HCT116 (cell line): ENCODE measurements at regions not wholly inside any gene's neighbourhood (a gene's known extent, or its start where the extent isn't known, plus 50 kb on each side); places are given as distances from the start of the nearest gene placed in this dataset.

Experiments
- ATAC-seq: fragments of 200-7000 bp; cut with Tn5 transposase; 2 replicates; pipeline ENCODE4 v1.9.1; 2020; ENCODE audit warnings: mild to moderate bottlenecking, moderate library complexity
- BruUV-seq: library from RNA; stranded (reverse); fragments of 400-500 nt; replicated peaks from 2 replicates; lab custom pipeline; 2021; lab: Mats Ljungman, UMichigan
- CTCF ChIA-PET: fragments of 300-600 bp; sonication (Branson Sonifier 250); formaldehyde crosslinking; loops from one replicate; lab custom pipeline; 2021; ENCODE audit warnings: antibody characterized with exemption; lab: Charles Lee
- POLR2A ChIA-PET: fragments of 300-600, 350-600 bp; sonication (Branson Sonifier 250); formaldehyde crosslinking; loops from one replicate; lab custom pipeline; 2021; ENCODE audit warnings: antibody characterized with exemption; lab: Charles Lee
- RAD21 ChIA-PET, 2 experiments: fragments of 300-600 bp; sonication (Branson Sonifier 250); formaldehyde crosslinking; loops; one replicate each; lab custom pipeline; 2023; ENCODE audit warnings: low total read pairs in 2 of 2; ENCODE audit not compliant: uncharacterized antibody in 2 of 2, unreplicated experiment in 2 of 2, low non-redundant PET in 1 of 2; lab: Charles Lee
- DNase-seq: peaks from one replicate; pipeline ENCODE4 v3.0.0-alpha.2; 2010; ENCODE audit warnings: low read depth, low spot score
- H2AFZ ChIP-seq: fragments of 200-600 bp; shearing (Covaris generic), sonication (generic); 2 replicates; pipeline ENCODE4 v1.6.1; 2017; ENCODE audit warnings: low read depth, mixed run types, mixed read lengths, antibody characterized with exemption, low read length; ENCODE audit not compliant: poor library complexity, severe bottlenecking
- H3K27ac ChIP-seq: 2 replicates; pipeline ENCODE4 v1.5.1; 2012; ENCODE audit warnings: low read depth, low read length
- H3K27me3 ChIP-seq: fragments of 200-600 bp; sonication (generic); 2 replicates; pipeline ENCODE4 v1.6.1; 2016; ENCODE audit warnings: mixed run types, low read length, mixed read lengths; ENCODE audit not compliant: insufficient read depth
- H3K36me3 ChIP-seq, 2 experiments: fragments of 200-500 bp in 1 of 2; fragments of 200-600 bp in 1 of 2; sonication (Bioruptor generic) in 1 of 2; sonication (generic) in 1 of 2; 2 replicates each; pipeline versions ENCODE4 v1.5.1 to v1.6.1; 2014 to 2016; ENCODE audit warnings: low read length in 2 of 2, inconsistent platforms in 1 of 2, mixed read lengths in 1 of 2, mixed run types in 1 of 2; ENCODE audit not compliant: insufficient read depth in 2 of 2, control insufficient read depth in 1 of 2
- H3K4me1 ChIP-seq, 2 experiments: fragments of 200-600 bp in 1 of 2; sonication (generic) in 1 of 2; 2 replicates each; pipeline versions ENCODE4 v1.5.1 to v1.6.1; 2012 to 2017; ENCODE audit warnings: low read length in 2 of 2, inconsistent platforms in 1 of 2, mild to moderate bottlenecking in 1 of 2, mixed read lengths in 1 of 2, mixed run types in 1 of 2, moderate library complexity in 1 of 2; ENCODE audit not compliant: insufficient read depth in 2 of 2, control insufficient read depth in 1 of 2
- H3K4me2 ChIP-seq: fragments of 200-600 bp; sonication (generic); 2 replicates; pipeline ENCODE4 v1.6.1; 2017; ENCODE audit warnings: mixed run types, low read length, mixed read lengths
- H3K4me3 ChIP-seq, 2 experiments: fragments of 200-600 bp in 1 of 2; sonication (generic) in 1 of 2; replicated peaks in 1 of 2; 2 replicates each; pipeline ENCODE4 v1.5.1; 2011 to 2016; ENCODE audit warnings: low read length in 2 of 2, control low read depth in 1 of 2, low read depth in 1 of 2, mild to moderate bottlenecking in 1 of 2, mixed read lengths in 1 of 2, mixed run types in 1 of 2
- H3K79me2 ChIP-seq: fragments of 200-600 bp; sonication (generic); 2 replicates; pipeline ENCODE4 v1.6.1; 2017; ENCODE audit warnings: mild to moderate bottlenecking, mixed run types, low read length, moderate library complexity, mixed read lengths; ENCODE audit not compliant: insufficient read depth
- H3K9ac ChIP-seq: fragments of 200-600 bp; sonication (generic); 2 replicates; pipeline ENCODE4 v1.6.1; 2016; ENCODE audit warnings: low read length, mixed read lengths
- H3K9me2 ChIP-seq: fragments of 200-600 bp; sonication (generic), shearing (Covaris generic); 2 replicates; pipeline ENCODE4 v1.6.1; 2017; ENCODE audit warnings: mixed run types, mild to moderate bottlenecking, moderate library complexity; ENCODE audit not compliant: insufficient read depth
- H3K9me3 ChIP-seq, 2 experiments: fragments of 200-500 bp in 1 of 2; fragments of 200-600 bp in 1 of 2; sonication (Bioruptor generic) in 1 of 2; sonication (generic) in 1 of 2; 2 replicates each; pipeline ENCODE4 v1.6.1; 2014 to 2017; ENCODE audit warnings: low read length in 2 of 2, mixed read lengths in 2 of 2, inconsistent platforms in 1 of 2, low read depth in 1 of 2, mild to moderate bottlenecking in 1 of 2, mixed run types in 1 of 2, moderate library complexity in 1 of 2; ENCODE audit not compliant: control insufficient read depth in 1 of 2, insufficient read depth in 1 of 2
- H4K20me1 ChIP-seq: fragments of 200-600 bp; sonication (generic), shearing (Covaris generic); 2 replicates; pipeline ENCODE4 v1.6.1; 2017; ENCODE audit warnings: mixed run types, mild to moderate bottlenecking, moderate library complexity; ENCODE audit not compliant: insufficient read depth
- CBX3 ChIP-seq: IDR thresholded peaks from 2 replicates; pipeline ENCODE4 v1.6.1; 2012; ENCODE audit warnings: low read depth
- EZH2 ChIP-seq: fragments of 200-600 bp; sonication (generic); IDR thresholded peaks from 2 replicates; pipeline ENCODE4 v1.6.1; 2017; ENCODE audit warnings: antibody characterized with exemption, mixed run types
- JUND ChIP-seq: IDR thresholded peaks from 2 replicates; pipeline ENCODE4 v1.6.1; 2012
- POLR2A ChIP-seq: IDR thresholded peaks from 2 replicates; pipeline ENCODE4 v1.7.0; 2011; ENCODE audit warnings: borderline replicate concordance; ENCODE audit not compliant: insufficient read depth, insufficient read length; ENCODE audit errors: extremely low read depth
- POLR2AphosphoS5 ChIP-seq: IDR thresholded peaks from 2 replicates; pipeline ENCODE4 v1.6.1; 2011; ENCODE audit warnings: mild to moderate bottlenecking, low read depth, low read length, moderate library complexity
- TCF7L2 ChIP-seq: IDR thresholded peaks from 2 replicates; pipeline ENCODE4 v1.7.0; 2011; ENCODE audit warnings: borderline replicate concordance, inconsistent platforms; ENCODE audit not compliant: insufficient read depth, insufficient read length; ENCODE audit errors: extremely low read depth
- YY1 ChIP-seq: IDR thresholded peaks from 2 replicates; pipeline ENCODE4 v1.6.1; 2011; ENCODE audit warnings: low read length, low read depth, moderate library complexity, mild to moderate bottlenecking; ENCODE audit not compliant: insufficient replicate concordance; ENCODE audit errors: extremely low read depth
- ZFX ChIP-seq: fragments of 450-650 bp; IDR thresholded peaks from 2 replicates; pipeline ENCODE4 v1.6.1; 2017
- intact Hi-C: fragments of 100-400 bp; cut with micrococcal nuclease; formaldehyde crosslinking; loops from 2 replicates; pipeline ENCODE4 v1.10.0; 2022
- TF ChIP-seq, protein P1 (sequence below): IDR thresholded peaks from 2 replicates; pipeline ENCODE4 v1.6.1; 2012

DNA sequence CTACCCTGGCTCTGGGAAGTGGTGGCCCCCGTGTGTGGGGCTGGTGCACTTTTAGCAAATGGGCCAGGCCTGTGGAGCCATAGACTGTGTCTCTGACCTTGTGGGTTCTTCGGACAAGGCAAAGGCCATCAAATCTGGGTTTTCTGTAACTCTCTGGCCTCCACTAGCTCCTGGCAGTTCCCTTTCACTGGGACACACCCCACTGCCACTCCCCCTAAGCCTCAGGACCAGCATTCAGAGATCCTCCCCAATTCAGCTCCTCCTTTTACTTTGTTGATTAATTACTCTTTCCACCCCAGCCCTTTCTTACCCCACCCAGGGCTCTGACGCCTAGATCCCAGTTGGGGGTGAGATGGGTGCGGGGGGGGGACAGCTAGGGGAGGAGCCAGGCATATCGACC, 53.9 kb upstream of the IRX3 start (continued):
- TF ChIP-seq EZH2: no peak
- no peak for TF ChIP-seq YY1
- TF ChIP-seq TCF7L2: no peak
- TF ChIP-seq CBX3: no peak
- no peak for TF ChIP-seq POLR2A
- TF ChIP-seq, protein P1, sequence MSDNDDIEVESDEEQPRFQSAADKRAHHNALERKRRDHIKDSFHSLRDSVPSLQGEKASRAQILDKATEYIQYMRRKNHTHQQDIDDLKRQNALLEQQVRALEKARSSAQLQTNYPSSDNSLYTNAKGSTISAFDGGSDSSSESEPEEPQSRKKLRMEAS: no peak
- no peak for TF ChIP-seq ZFX
- TF ChIP-seq, all 23 proteins: peak for 0

- Histone ChIP-seq H3K4me2 (no peak overlapping the region), H3K4me1 (no peaks in the 10 kb centered on the region), H3K36me3 (no peaks in the 10 kb centered on the region), H3K9ac (no peak overlapping the region), H4K20me1 (no peaks in the 10 kb centered on the region), H3K79me2 (no peaks in the 10 kb centered on the region), H3K27ac (no peak overlapping the region), H3K4me3 (no peak overlapping the region), H2AFZ (no peak overlapping the region), H3K9me3 (no peaks in the 10 kb centered on the region), H3K27me3 (peaks cover 8% of the 10 kb centered on the region; the same call in 1 of the 2 replicates), H3K9me2 (no peaks in the 10 kb centered on the region)
- ATAC-seq (no peak), DNase-seq (no peak)
- BruUV-seq: no TSS peak
- TF ChIP-seq JUND: no peak
- TF ChIP-seq POLR2AphosphoS5: no peak
- ChIA-PET RAD21 (no interaction called here), POLR2A (no interaction called here), CTCF (no interaction called here)
- intact Hi-C loops: no loop called here
These were observed 50.1 kb upstream of the IRX3 start for GRCh38 chr16:54336631-54337204.
